GM10266 (cell line): ENCODE measurements at regions not wholly inside any gene's neighbourhood (a gene's known extent, or its start where the extent isn't known, plus 50 kb on each side); places are given as distances from the start of the nearest gene placed in this dataset.

ENCODE experiments used
- DNase-seq: peaks from one replicate; pipeline ENCODE4 v3.0.0; 2012; ENCODE audit errors: extremely low spot score
- TF ChIP-seq, protein P1 (sequence below): IDR thresholded peaks from 2 replicates; pipeline ENCODE4 v1.5.1; 2012; ENCODE audit warnings: mild to moderate bottlenecking, low read depth; ENCODE audit not compliant: control insufficient read depth, insufficient read depth; ENCODE audit errors: missing control alignments

DNA sequence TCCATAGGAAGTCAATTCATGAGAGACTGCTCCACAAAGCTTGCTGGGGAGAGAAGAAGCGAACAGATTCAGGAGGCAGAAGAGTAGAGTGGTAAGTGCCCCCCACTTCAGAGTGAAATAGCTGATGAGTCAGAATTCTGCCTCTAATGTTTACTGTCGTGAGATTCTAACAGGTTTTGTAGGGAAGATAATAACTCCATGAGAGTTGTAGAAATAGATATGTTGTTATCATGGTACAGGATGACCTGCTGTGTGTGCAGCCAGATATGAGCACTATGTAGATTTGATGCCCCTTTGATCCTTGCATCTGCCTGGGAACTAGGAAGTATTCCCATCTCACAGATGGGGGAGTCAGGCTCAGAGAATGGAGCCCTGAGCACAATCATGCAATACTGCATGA lies 502.4 kb upstream of the CDH11 start:
- TF ChIP-seq, protein P1, sequence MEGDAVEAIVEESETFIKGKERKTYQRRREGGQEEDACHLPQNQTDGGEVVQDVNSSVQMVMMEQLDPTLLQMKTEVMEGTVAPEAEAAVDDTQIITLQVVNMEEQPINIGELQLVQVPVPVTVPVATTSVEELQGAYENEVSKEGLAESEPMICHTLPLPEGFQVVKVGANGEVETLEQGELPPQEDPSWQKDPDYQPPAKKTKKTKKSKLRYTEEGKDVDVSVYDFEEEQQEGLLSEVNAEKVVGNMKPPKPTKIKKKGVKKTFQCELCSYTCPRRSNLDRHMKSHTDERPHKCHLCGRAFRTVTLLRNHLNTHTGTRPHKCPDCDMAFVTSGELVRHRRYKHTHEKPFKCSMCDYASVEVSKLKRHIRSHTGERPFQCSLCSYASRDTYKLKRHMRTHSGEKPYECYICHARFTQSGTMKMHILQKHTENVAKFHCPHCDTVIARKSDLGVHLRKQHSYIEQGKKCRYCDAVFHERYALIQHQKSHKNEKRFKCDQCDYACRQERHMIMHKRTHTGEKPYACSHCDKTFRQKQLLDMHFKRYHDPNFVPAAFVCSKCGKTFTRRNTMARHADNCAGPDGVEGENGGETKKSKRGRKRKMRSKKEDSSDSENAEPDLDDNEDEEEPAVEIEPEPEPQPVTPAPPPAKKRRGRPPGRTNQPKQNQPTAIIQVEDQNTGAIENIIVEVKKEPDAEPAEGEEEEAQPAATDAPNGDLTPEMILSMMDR: no peak
- DNase-seq: no peak

DNA sequence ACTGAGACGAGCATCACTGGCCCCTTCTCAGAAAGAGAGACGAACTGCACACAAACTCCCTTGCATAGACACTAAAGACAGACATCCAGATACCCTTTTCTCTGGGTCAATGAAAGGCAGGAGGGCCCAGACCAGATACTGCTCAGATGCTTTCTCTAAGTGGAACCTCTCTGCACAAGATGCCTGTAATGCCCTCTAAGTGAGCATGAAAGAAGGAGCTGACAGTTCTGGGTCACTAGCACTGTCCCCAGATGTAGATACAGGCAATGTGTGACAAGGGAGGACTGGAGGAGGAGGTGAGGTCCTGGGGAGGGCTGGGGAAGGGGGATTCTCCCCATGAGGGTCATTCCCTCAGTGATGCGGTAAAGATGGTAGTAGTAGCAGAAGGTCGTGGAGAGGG lies 501.0 kb upstream of the CDH11 start:
- TF ChIP-seq, protein P1: no peak
- DNase-seq: no peak

DNA sequence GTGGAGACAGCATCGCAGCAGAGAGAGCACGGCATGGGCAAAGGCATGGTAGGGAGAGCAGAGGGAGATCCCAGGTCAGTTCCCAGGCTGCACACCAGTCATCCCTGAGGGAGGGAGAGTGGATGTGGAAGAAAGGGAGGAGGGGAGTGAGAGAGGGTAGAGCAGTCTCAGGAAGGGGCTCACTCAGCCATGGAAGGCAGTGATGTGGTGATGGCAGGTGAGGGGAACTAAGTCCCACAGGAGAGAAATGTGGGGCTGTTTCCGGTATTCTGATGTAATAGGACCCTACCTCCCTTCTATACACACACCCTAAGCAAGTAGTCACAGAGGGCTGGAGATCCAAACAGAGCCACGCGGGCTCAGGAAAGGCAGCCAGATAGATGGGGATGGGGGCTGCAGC lies 500.3 kb upstream of the CDH11 start:
- no peak for DNase-seq
- TF ChIP-seq, protein P1: no peak

DNA sequence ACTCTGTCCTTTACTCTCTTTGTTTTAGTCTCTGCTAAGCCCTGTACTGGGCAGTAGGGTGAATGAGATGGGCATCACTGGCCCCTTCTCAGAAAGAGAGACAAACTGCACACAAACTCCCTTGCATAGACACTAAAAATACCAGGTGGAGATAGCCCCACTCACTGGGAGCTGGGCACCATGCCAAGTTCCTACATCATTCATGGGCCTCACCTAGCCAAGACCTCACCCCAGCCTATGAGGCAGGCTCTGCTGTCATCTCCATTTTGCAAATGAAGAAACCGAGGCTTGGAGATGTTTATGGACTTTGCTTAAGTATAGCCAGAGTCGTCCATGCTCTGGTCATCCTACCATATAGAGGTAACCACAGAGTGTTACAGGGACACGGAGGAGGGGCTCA lies 499.8 kb upstream of the CDH11 start:
- DNase-seq: no peak
- TF ChIP-seq, protein P1: no peak

DNA sequence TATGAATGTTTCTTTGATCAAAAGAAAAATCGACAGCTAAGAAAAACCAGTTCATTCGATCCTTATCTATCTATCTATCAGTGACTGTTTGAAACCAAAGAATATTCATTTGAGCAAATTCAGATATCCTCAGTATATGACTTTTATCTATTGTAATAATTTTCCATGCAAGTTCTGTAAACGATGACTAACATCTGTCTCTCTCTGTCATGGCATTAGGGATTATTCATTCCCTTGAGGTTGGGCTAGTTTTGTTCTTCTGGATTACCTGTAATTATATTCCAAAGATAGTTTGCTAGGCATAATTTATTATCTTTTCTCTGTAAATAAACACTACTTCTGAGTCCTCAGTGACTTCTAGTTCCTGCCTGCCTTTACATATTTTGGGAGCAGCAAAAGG lies 497.7 kb upstream of the CDH11 start:
- TF ChIP-seq, protein P1: no peak
- DNase-seq: no peak

DNA sequence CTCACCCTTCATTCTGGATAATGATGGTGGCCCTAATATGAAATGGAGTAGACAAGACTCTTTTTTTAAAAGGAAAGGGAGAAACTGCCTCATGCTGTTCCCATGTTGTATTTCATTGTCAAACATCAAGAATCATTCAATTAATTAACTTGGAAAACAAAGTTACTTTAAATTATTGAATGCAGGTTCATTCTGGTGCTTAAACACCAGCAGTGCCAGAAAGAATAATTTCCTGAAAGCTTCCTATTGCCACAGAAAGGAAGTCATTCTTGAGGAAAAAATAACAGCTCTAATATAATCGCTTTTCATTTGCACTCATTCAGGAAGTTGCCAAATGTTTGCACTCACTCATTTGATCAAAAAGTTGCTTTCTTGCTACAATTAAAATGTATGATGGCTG lies 497.1 kb upstream of the CDH11 start:
- no peak for DNase-seq

DNA sequence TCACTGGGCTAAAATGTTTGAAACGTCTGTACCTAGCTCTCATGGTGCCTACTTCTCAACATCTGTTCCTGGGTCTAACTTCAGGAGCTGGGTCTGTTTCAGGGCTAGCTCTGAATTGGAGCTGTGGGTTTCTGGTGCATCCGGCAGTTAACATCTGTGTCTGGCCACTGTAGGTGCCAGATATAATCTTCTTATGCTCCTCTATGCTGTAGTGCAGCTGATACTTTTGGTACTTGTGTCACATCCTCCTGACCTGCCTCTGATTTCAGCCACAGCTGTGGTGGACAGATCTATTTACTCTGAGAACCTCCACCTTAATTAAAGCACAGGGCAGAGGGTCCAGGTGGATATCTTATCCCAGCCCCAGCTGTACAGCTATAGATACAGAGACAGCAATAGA lies 496.5 kb upstream of the CDH11 start:
- TF ChIP-seq, protein P1: no peak
- DNase-seq: no peak

More for the DNA sequence above, 497.1 kb upstream of the CDH11 start:
- TF ChIP-seq, protein P1: no peak

DNA sequence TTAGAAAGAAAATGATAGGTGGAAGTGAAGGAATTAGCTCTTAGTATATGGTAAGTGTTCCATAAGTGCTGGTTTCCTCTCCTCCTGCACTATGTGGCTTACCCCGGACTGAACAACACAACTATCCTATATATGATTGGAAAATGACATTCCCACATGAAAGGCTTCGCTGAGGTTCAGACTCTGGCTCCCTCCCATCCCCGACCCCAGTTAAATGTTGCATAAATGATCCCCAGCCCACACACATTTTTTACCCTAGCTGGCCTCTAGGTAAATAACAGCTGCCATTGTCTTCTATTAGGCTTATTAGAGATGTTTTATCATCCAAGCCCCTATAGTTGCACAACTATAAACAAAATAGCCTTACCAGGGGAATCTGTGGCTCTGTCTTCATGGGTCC lies 495.6 kb upstream of the CDH11 start:
- TF ChIP-seq, protein P1: no peak
- no peak for DNase-seq
